Natural killer cell (primary cell): ENCODE measurements at regions not wholly inside any gene's neighbourhood (a gene's known extent, or its start where the extent isn't known, plus 50 kb on each side); places are given as distances from the start of the nearest gene placed in this dataset.

Experiments
- ATAC-seq, 3 donors: fragments of 150-1000 bp in 2 of 3; fragments of 200-7000 bp in 1 of 3; cut with Tn5 transposase; 1 replicate in 1 of 3; 2 replicates in 2 of 3; pipeline ENCODE4 v1.10.0; 2021; ENCODE audit warnings: mild to moderate bottlenecking in 2 of 3, moderate library complexity in 2 of 3
- DNase-seq, 2 donors: peaks; one replicate each; pipeline versions ENCODE4 v3.0.0 to v3.0.0-alpha.2; 2013 to 2021; ENCODE audit warnings: mixed read lengths in 1 of 2
- H3K27ac ChIP-seq: one replicate; pipeline ENCODE4 v1.5.1; 2013; ENCODE audit warnings: mild to moderate bottlenecking, low read length
- H3K27me3 ChIP-seq: one replicate; pipeline ENCODE4 v1.6.1; 2013; ENCODE audit warnings: low read length; ENCODE audit not compliant: control insufficient read depth, insufficient read depth
- H3K36me3 ChIP-seq: one replicate; pipeline ENCODE4 v1.6.1; 2013; ENCODE audit warnings: low read length; ENCODE audit not compliant: control insufficient read depth, insufficient read depth
- H3K4me1 ChIP-seq: one replicate; pipeline ENCODE4 v1.6.1; 2013; ENCODE audit warnings: low read length; ENCODE audit not compliant: control insufficient read depth, insufficient read depth
- H3K4me3 ChIP-seq: one replicate; pipeline ENCODE4 v1.5.1; 2013; ENCODE audit warnings: low read length
- H3K9me3 ChIP-seq: one replicate; pipeline ENCODE4 v1.6.1; 2013; ENCODE audit warnings: low read length; ENCODE audit not compliant: control insufficient read depth, insufficient read depth
- H3K27ac Mint-ChIP-seq, 2 donors: one replicate each; pipeline ENCODE4 v1.8.0; 2022; ENCODE audit warnings: mild to moderate bottlenecking in 2 of 2, mixed read lengths in 2 of 2, moderate library complexity in 1 of 2
- H3K27me3 Mint-ChIP-seq, 2 donors: one replicate each; pipeline ENCODE4 v1.8.0; 2022; ENCODE audit warnings: low read depth in 2 of 2, mixed read lengths in 2 of 2
- H3K36me3 Mint-ChIP-seq: one replicate; pipeline ENCODE4 v1.8.0; 2022; ENCODE audit warnings: mixed read lengths
- H3K4me1 Mint-ChIP-seq, 2 donors: one replicate each; pipeline ENCODE4 v1.8.0; 2022; ENCODE audit warnings: mixed read lengths in 2 of 2
- H3K4me3 Mint-ChIP-seq: one replicate; pipeline ENCODE4 v1.8.0; 2022; ENCODE audit warnings: mild to moderate bottlenecking, moderate library complexity, mixed read lengths
- H3K9me3 Mint-ChIP-seq, 2 donors: one replicate each; pipeline ENCODE4 v1.8.0; 2022; ENCODE audit warnings: mixed read lengths in 2 of 2
- WGBS: methylation state at CpG from one replicate; pipeline ENCODE4 v1.1.7; 2013; ENCODE audit warnings: missing lambda C conversion rate; ENCODE audit not compliant: insufficient coverage; 5-methylcytosine and 5-hydroxymethylcytosine counted together
- intact Hi-C: fragments of 100-400 bp; cut with micrococcal nuclease; formaldehyde crosslinking; loops from one replicate; pipeline ENCODE4 v1.14.2; 2022
- TF ChIP-seq, protein P1 (sequence below): fragments of 200-600 bp; IDR thresholded peaks from one replicate; pipeline ENCODE4 v1.8.0; 2022; ENCODE audit warnings: antibody characterized with exemption

GRCh38 chr10:83089335-83089734 lies 1050.0 kb upstream of the GHITM start:
- Histone ChIP-seq H3K4me1 (no peaks in the 10 kb centered on the region), H3K4me3 (no peak overlapping the region), H3K9me3 (no peaks in the 10 kb centered on the region), H3K27me3 (no peaks in the 10 kb centered on the region), H3K27ac (no peak overlapping the region), H3K36me3 (no peaks in the 10 kb centered on the region)
- Mint-ChIP-seq H3K27ac (no peak overlapping the region), H3K9me3 (peaks cover 9 to 18% of the 10 kb centered on the region in 2 donors), H3K4me3 (no peak overlapping the region), H3K36me3 (no peaks in the 10 kb centered on the region), H3K4me1 (no peaks in the 10 kb centered on the region), H3K27me3 (no peaks in the 10 kb centered on the region)
- WGBS = 70% methylated on average over 3 of the region's 3 CpGs
- DNase-seq (no peak), ATAC-seq (no peak)
- TF ChIP-seq, protein P1, sequence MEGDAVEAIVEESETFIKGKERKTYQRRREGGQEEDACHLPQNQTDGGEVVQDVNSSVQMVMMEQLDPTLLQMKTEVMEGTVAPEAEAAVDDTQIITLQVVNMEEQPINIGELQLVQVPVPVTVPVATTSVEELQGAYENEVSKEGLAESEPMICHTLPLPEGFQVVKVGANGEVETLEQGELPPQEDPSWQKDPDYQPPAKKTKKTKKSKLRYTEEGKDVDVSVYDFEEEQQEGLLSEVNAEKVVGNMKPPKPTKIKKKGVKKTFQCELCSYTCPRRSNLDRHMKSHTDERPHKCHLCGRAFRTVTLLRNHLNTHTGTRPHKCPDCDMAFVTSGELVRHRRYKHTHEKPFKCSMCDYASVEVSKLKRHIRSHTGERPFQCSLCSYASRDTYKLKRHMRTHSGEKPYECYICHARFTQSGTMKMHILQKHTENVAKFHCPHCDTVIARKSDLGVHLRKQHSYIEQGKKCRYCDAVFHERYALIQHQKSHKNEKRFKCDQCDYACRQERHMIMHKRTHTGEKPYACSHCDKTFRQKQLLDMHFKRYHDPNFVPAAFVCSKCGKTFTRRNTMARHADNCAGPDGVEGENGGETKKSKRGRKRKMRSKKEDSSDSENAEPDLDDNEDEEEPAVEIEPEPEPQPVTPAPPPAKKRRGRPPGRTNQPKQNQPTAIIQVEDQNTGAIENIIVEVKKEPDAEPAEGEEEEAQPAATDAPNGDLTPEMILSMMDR = no peak
- intact Hi-C loops = no loop called here

- TF ChIP-seq, protein P1 = no peak
- Histone ChIP-seq H3K9me3 (peaks cover 12% of the 10 kb centered on the region), H3K27me3 (no peaks in the 10 kb centered on the region), H3K4me1 (no peaks in the 10 kb centered on the region), H3K36me3 (no peaks in the 10 kb centered on the region), H3K27ac (no peak overlapping the region), H3K4me3 (no peak overlapping the region)
- ATAC-seq (no peak), DNase-seq (no peak)
- intact Hi-C loops = no loop called here
- Mint-ChIP-seq H3K27me3 (no peaks in the 10 kb centered on the region), H3K4me1 (no peaks in the 10 kb centered on the region), H3K27ac (no peak overlapping the region), H3K4me3 (no peak overlapping the region), H3K9me3 (peaks cover 16 to 19% of the 10 kb centered on the region in 2 donors), H3K36me3 (peaks cover under 1% of the 10 kb centered on the region)
- 79% methylated on average over 3 of the region's 3 CpGs for WGBS
These were observed 1034.7 kb upstream of the GHITM start for GRCh38 chr10:83104616-83105015.

DNA sequence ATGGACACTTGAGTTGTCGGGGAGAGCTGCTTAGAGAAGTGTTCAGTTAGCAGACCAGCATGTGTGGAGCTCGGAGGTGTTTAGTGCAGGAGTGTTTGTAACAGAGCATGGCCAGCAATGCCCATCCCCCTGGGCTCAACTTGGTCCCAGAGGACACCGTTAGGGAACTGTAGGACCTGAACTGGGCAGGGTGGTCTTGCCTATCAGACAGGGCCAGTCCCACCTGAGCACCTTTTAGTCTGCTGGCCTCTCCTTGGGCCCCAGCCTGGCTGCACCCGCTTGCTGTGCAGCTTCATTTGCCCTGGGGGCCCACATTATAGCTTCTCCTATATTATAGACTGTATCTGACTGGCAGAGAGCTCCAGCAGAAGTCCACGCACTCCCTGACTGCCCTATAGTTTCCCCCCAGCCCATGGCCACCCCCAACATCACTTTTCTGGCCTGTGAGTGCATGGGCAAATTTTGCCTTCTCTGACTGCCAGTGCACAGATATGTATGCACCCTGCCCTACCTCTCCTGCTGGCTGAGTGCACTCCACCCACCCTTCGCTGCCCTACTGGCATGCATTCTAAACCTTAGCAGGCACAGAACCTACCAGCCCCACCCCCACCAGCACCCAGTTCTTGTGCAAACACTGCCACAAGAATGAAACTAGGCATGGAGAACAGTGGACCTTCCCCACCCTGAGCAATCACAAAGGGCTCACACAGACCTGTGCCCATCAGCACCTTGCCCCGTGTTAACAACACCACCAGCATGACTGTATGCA lies 1030.6 kb upstream of the GHITM start:
- H3K9me3 Mint-ChIP-seq = peaks cover 27 to 31% of the 10 kb centered on the region in 2 donors
- TF ChIP-seq, protein P1 = no peak
- no peak overlapping the region for H3K27ac Mint-ChIP-seq
- WGBS = 81% methylated on average over 7 of the region's 7 CpGs
- H3K4me3 Mint-ChIP-seq = no peak overlapping the region
- Histone ChIP-seq H3K36me3 (no peaks in the 10 kb centered on the region), H3K27ac (no peak overlapping the region), H3K4me3 (no peak overlapping the region), H3K9me3 (peaks cover 12% of the 10 kb centered on the region), H3K27me3 (no peaks in the 10 kb centered on the region), H3K4me1 (no peaks in the 10 kb centered on the region)
- ATAC-seq (no peak), DNase-seq (no peak)
- H3K36me3 Mint-ChIP-seq = peaks cover 29% of the 10 kb centered on the region
- intact Hi-C loops = no loop called here
- H3K27me3 Mint-ChIP-seq = no peaks in the 10 kb centered on the region
- H3K4me1 Mint-ChIP-seq = no peaks in the 10 kb centered on the region

GRCh38 chr10:83119346-83119745 lies 1020.0 kb upstream of the GHITM start:
- DNase-seq = no peak
- WGBS = 71% methylated on average over 1 of the region's 1 CpG
- no peaks in the 10 kb centered on the region for H3K4me1 ChIP-seq
- no peaks in the 10 kb centered on the region for H3K27me3 Mint-ChIP-seq
- ATAC-seq = no peak
- no peaks in the 10 kb centered on the region for H3K36me3 Mint-ChIP-seq
- H3K4me3 ChIP-seq = no peak overlapping the region
- H3K27ac ChIP-seq = no peak overlapping the region
- no peak overlapping the region for H3K4me3 Mint-ChIP-seq
- H3K36me3 ChIP-seq = no peaks in the 10 kb centered on the region
- intact Hi-C loops = no loop called here
- TF ChIP-seq, protein P1 = no peak
- no peaks in the 10 kb centered on the region for H3K27me3 ChIP-seq
- no peaks in the 10 kb centered on the region for H3K4me1 Mint-ChIP-seq
- H3K9me3 Mint-ChIP-seq = peaks cover 6 to 7% of the 10 kb centered on the region in 2 donors
- no peak overlapping the region for H3K27ac Mint-ChIP-seq
- no peaks in the 10 kb centered on the region for H3K9me3 ChIP-seq
